ENCODE measurements at regions not wholly inside any gene's neighbourhood (a gene's known extent, or its start where the extent isn't known, plus 50 kb on each side); places are given as distances from the start of the nearest gene placed in this dataset.

- TF ChIP-seq CTCF (IDR thresholded peaks at IDR 0.05) (no peak), EP300 (IDR thresholded peaks at IDR 0.05) (no peak), POLR2A (IDR thresholded peaks at IDR 0.05) (no peak)
Observed at GRCh38 chr3:17945018-17945798, 202.8 kb upstream of the TBC1D5 start.

All from ovary (tissue), 3 donors.